ENCODE measurements at regions not wholly inside any gene's neighbourhood (a gene's known extent, or its start where the extent isn't known, plus 50 kb on each side); places are given as distances from the start of the nearest gene placed in this dataset.

- TF ChIP-seq EZH2phosphoT487 (IDR thresholded peaks at IDR 0.05; ENCODE audit: insufficient read depth, low read depth) = no peak
- TF ChIP-seq EZH2 (IDR thresholded peaks at IDR 0.05; ENCODE audit: insufficient read depth, poor library complexity, severe bottlenecking) = no peak
Measured at GRCh38 chrX:39829965-39830364, 267.8 kb downstream of the BCOR start.
